ENCODE measurements at regions not wholly inside any gene's neighbourhood (a gene's known extent, or its start where the extent isn't known, plus 50 kb on each side); places are given as distances from the start of the nearest gene placed in this dataset.

- no peak for DNase-seq
Observed at GRCh38 chr7:67571026-67571545, 574.5 kb downstream of the TYW1 start.

GRCh38 chr7:67573639-67574038 lies 577.0 kb downstream of the TYW1 start:
- DNase-seq, result no peak

- no peak for DNase-seq
Observed at GRCh38 chr7:67588631-67589030, 592.0 kb downstream of the TYW1 start.

- no peak for DNase-seq
Observed at GRCh38 chr7:67589183-67589582, 592.5 kb downstream of the TYW1 start.

GRCh38 chr7:67590649-67591048 lies 594.0 kb downstream of the TYW1 start:
- DNase-seq, result no peak

GRCh38 chr7:67593794-67594193 lies 597.2 kb downstream of the TYW1 start:
- no peak for DNase-seq

- no peak for DNase-seq
Observed at GRCh38 chr7:67595431-67596180, 599.0 kb downstream of the TYW1 start.

GRCh38 chr7:67597161-67597560 lies 600.5 kb downstream of the TYW1 start:
- DNase-seq, result no peak

GRCh38 chr7:67598469-67598868 lies 601.8 kb downstream of the TYW1 start:
- DNase-seq, result no peak

GRCh38 chr7:67599331-67600062 lies 602.9 kb downstream of the TYW1 start:
- DNase-seq, result no peak

- no peak for DNase-seq
Observed at GRCh38 chr7:67602246-67602887, 605.7 kb downstream of the TYW1 start.

- no peak for DNase-seq
Observed at GRCh38 chr7:67604461-67605386, 608.1 kb downstream of the TYW1 start.

GRCh38 chr7:67608806-67609205 lies 612.2 kb downstream of the TYW1 start:
- DNase-seq, result no peak

- DNase-seq, result no peak
Observed at GRCh38 chr7:67610897-67611296, 614.3 kb downstream of the TYW1 start.

GRCh38 chr7:67614843-67615242 lies 618.2 kb downstream of the TYW1 start:
- no peak for DNase-seq

- no peak for DNase-seq
Observed at GRCh38 chr7:67616517-67616916, 619.9 kb downstream of the TYW1 start.

- DNase-seq, result no peak
Observed at GRCh38 chr7:67618556-67619162, 622.0 kb downstream of the TYW1 start.

- DNase-seq, result peak; percentile 87
Observed at GRCh38 chr7:67619175-67619574, 622.5 kb downstream of the TYW1 start.

GRCh38 chr7:67620216-67620933 lies 623.7 kb downstream of the TYW1 start:
- DNase-seq, result peak; percentile 85

GRCh38 chr7:67621704-67622103 lies 625.1 kb downstream of the TYW1 start:
- DNase-seq, result no peak

GRCh38 chr7:67625257-67625737 lies 628.7 kb downstream of the TYW1 start:
- DNase-seq, result peak; percentile 94

Data from islet precursor cell (in vitro differentiated cells).